GM12892 (cell line): ENCODE measurements at regions not wholly inside any gene's neighbourhood (a gene's known extent, or its start where the extent isn't known, plus 50 kb on each side); places are given as distances from the start of the nearest gene placed in this dataset.

Source experiments
- POLR2A ChIP-seq: IDR thresholded peaks from 2 replicates; pipeline ENCODE4 v1.6.1; 2011; ENCODE audit warnings: low read depth, low read length, control low read depth
- POLR2AphosphoS5 ChIP-seq: IDR thresholded peaks from 2 replicates; pipeline ENCODE4 v1.6.1; 2011; ENCODE audit warnings: low read depth, low read length, control low read depth
- TAF1 ChIP-seq: IDR thresholded peaks from 2 replicates; pipeline ENCODE4 v1.6.1; 2011; ENCODE audit warnings: low read depth, mild to moderate bottlenecking, control low read depth, low read length, borderline replicate concordance

DNA sequence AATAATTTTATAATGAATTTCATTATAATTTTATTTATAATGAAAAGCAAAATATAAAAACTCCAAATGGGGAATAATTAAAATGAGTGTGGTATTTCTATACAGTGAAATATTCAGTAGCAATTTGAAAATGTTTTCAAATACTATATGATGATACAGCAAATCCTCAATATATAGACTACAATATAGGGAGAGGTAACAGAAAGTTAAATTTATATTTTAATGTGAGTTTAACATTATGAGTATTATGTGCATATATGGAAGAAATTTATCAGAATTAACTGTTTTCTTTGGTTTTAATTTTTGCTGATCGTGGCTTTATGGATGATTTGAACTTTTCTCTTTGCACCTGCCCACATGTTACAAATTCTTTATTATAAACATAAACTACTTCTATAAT, 500.9 kb upstream of the ARRDC3 start:
- TF ChIP-seq POLR2AphosphoS5 = no peak
- no peak for TF ChIP-seq POLR2A
- TF ChIP-seq TAF1 = no peak
